BJ (cell line): ENCODE measurements at regions not wholly inside any gene's neighbourhood (a gene's known extent, or its start where the extent isn't known, plus 50 kb on each side); places are given as distances from the start of the nearest gene placed in this dataset.

Experiments used
- CTCF ChIA-PET: fragments of 350-600 bp; formaldehyde crosslinking; extraction: SDS; loops from one replicate; lab custom pipeline; 2021; ENCODE audit warnings: antibody characterized with exemption, inconsistent platforms; lab: Yijun Ruan, JAX
- POLR2A ChIA-PET: fragments of 300-600 bp; sonication (Branson Sonifier 250); formaldehyde crosslinking; extraction: SDS; loops from one replicate; lab custom pipeline; 2021; ENCODE audit warnings: antibody characterized with exemption; lab: Charles Lee
- DNase-seq: peaks from one replicate; pipeline ENCODE4 v3.0.0-alpha.2; 2011; ENCODE audit warnings: low read depth
- H3K27me3 ChIP-seq: 2 replicates; pipeline ENCODE4 v1.6.0; 2011; ENCODE audit warnings: low read length; ENCODE audit not compliant: control insufficient read depth, insufficient read depth
- H3K36me3 ChIP-seq: 2 replicates; pipeline ENCODE4 v1.5.1; 2011; ENCODE audit warnings: low read length; ENCODE audit not compliant: control insufficient read depth, insufficient read depth
- H3K4me3 ChIP-seq: 2 replicates; pipeline ENCODE4 v1.5.1; 2011; ENCODE audit warnings: low read depth, mild to moderate bottlenecking, control low read depth, low read length
- CTCF ChIP-seq: IDR thresholded peaks from 2 replicates; pipeline ENCODE4 v1.5.1; 2011; ENCODE audit warnings: low read depth, mild to moderate bottlenecking, control low read depth, inconsistent platforms, low read length, moderate library complexity; ENCODE audit not compliant: insufficient read depth

GRCh38 chr13:99663908-99664307, 162.6 kb downstream of the TM9SF2 start:
- POLR2A ChIA-PET: no interaction called here

GRCh38 chr13:99663185-99663825, 162.0 kb downstream of the TM9SF2 start:
- no peak for TF ChIP-seq CTCF
- Histone ChIP-seq H3K27me3 (peaks cover 7% of the 10 kb centered on the region), H3K4me3 (no peak overlapping the region), H3K36me3 (no peaks in the 10 kb centered on the region)
- no peak for DNase-seq
- ChIA-PET POLR2A (no interaction called here), CTCF (no interaction called here)

More at GRCh38 chr13:99663908-99664307, 162.6 kb downstream of the TM9SF2 start:
- Histone ChIP-seq H3K4me3 (no peak overlapping the region), H3K36me3 (no peaks in the 10 kb centered on the region), H3K27me3 (peaks cover 7% of the 10 kb centered on the region)
- CTCF ChIA-PET: interaction anchor here (1.0 kb wide), 1 partner anchor 7 kb away, joined by 3 read pairs; no protein-coding TSS in a partner anchor
- no peak for TF ChIP-seq CTCF
- DNase-seq: no peak

- no peak for DNase-seq
- Histone ChIP-seq H3K27me3 (peaks cover 7% of the 10 kb centered on the region), H3K36me3 (no peaks in the 10 kb centered on the region), H3K4me3 (no peak overlapping the region)
- CTCF ChIA-PET: no interaction called here
- POLR2A ChIA-PET: no interaction called here
- TF ChIP-seq CTCF: no peak
Measured at GRCh38 chr13:99662678-99663077, 161.4 kb downstream of the TM9SF2 start.

GRCh38 chr13:99661791-99662190, 160.5 kb downstream of the TM9SF2 start:
- CTCF ChIA-PET: no interaction called here
- H3K27me3 ChIP-seq: peaks cover 7% of the 10 kb centered on the region
- H3K36me3 ChIP-seq: no peaks in the 10 kb centered on the region
- DNase-seq: no peak
- TF ChIP-seq CTCF: no peak
- no peak overlapping the region for H3K4me3 ChIP-seq
- POLR2A ChIA-PET: no interaction called here

- no peak overlapping the region for H3K4me3 ChIP-seq
- POLR2A ChIA-PET: no interaction called here
- DNase-seq: no peak
- CTCF ChIA-PET: interaction anchor here (0.5 to 0.6 kb wide), 2 partner anchors 10 to 827 kb away, joined by 3 read pairs; no protein-coding TSS in a partner anchor
- TF ChIP-seq CTCF: no peak
- H3K36me3 ChIP-seq: no peaks in the 10 kb centered on the region
- peaks cover 7% of the 10 kb centered on the region for H3K27me3 ChIP-seq
Measured at GRCh38 chr13:99659866-99660554, 158.7 kb downstream of the TM9SF2 start.
